Calu3 (cell line): ENCODE measurements at regions not wholly inside any gene's neighbourhood (a gene's known extent, or its start where the extent isn't known, plus 50 kb on each side); places are given as distances from the start of the nearest gene placed in this dataset.

Experiments used
- BruUV-seq: library from RNA; stranded (reverse); fragments of 400-500 nt; replicated peaks from 2 replicates; lab custom pipeline; 2021; lab: Mats Ljungman, UMichigan
- CTCF ChIA-PET: fragments of 300-600 bp; sonication (Branson Sonifier 250); formaldehyde crosslinking; loops from one replicate; lab custom pipeline; 2022; ENCODE audit warnings: antibody characterized with exemption; lab: Charles Lee
- DNase-seq: peaks from one replicate; pipeline ENCODE4 v3.0.0; 2022
- H3K27ac Mint-ChIP-seq: one replicate; pipeline ENCODE4 v1.8.0; 2022; ENCODE audit warnings: mixed read lengths; ENCODE audit not compliant: unreplicated experiment
- H3K27me3 Mint-ChIP-seq: one replicate; pipeline ENCODE4 v1.8.0; 2022; ENCODE audit warnings: mixed read lengths; ENCODE audit not compliant: unreplicated experiment
- H3K36me3 Mint-ChIP-seq: one replicate; pipeline ENCODE4 v1.8.0; 2022; ENCODE audit warnings: mild to moderate bottlenecking, moderate library complexity, mixed read lengths; ENCODE audit not compliant: insufficient read depth, unreplicated experiment
- H3K4me1 Mint-ChIP-seq: one replicate; pipeline ENCODE4 v1.8.0; 2022; ENCODE audit warnings: mild to moderate bottlenecking, low read depth, mixed read lengths; ENCODE audit not compliant: unreplicated experiment
- H3K4me3 Mint-ChIP-seq: one replicate; pipeline ENCODE4 v1.8.0; 2022; ENCODE audit warnings: mild to moderate bottlenecking, low read depth, moderate library complexity, mixed read lengths; ENCODE audit not compliant: unreplicated experiment
- H3K9me3 Mint-ChIP-seq: one replicate; pipeline ENCODE4 v1.8.0; 2022; ENCODE audit warnings: low read depth, mixed read lengths; ENCODE audit not compliant: unreplicated experiment
- intact Hi-C: fragments of 100-400 bp; cut with micrococcal nuclease; formaldehyde crosslinking; loops from one replicate; pipeline ENCODE4 v1.10.0; 2022; ENCODE audit not compliant: unreplicated experiment
- TF ChIP-seq, protein P1 (sequence below): fragments of 200-600 bp; IDR thresholded peaks from one replicate; pipeline ENCODE4 v1.8.0; 2022; ENCODE audit warnings: antibody characterized with exemption; ENCODE audit not compliant: unreplicated experiment

DNA sequence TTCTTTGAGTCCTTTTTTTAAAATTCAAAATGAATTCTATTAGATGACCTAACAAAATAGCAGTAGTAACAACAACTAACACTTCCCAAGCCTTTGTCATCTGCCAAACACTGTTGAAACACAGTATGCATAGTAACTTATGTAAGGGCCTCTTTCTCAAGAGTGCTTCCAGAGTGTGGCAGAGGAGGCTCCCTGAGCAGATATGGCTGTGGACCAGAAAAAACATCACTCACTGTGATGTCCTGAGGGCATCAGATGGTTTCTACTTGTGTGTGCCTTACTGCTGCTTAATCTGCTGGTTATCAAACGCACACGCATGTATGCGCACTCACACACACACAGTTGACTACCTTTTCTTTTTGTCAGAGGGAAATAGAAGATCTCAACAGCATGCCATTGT lies 110.8 kb downstream of the DLEU7 start:
- no peaks in the 10 kb centered on the region for H3K9me3 Mint-ChIP-seq
- BruUV-seq, result no TSS peak
- no peak overlapping the region for H3K27ac Mint-ChIP-seq

DNA sequence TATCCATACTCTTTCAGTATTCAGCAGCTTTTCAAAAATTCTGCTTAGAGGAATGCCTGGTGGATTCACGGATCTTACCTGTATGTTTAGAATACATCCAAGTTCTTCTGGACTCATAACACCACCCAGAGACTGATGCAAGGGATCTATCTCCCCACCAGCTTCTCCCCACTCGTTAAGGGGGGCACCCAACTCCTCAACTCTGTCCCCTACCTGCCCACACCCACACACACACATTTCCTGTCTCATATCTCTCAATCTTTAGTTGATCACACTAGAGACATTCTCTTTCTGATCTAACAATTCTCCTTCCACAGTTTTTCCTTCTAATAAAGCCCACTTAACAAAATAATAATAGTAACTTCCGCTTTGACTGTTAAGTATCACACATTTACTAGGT lies 110.1 kb downstream of the DLEU7 start:
- no peaks in the 10 kb centered on the region for H3K4me1 Mint-ChIP-seq
- H3K4me3 Mint-ChIP-seq, result no peak overlapping the region
- TF ChIP-seq, protein P1, sequence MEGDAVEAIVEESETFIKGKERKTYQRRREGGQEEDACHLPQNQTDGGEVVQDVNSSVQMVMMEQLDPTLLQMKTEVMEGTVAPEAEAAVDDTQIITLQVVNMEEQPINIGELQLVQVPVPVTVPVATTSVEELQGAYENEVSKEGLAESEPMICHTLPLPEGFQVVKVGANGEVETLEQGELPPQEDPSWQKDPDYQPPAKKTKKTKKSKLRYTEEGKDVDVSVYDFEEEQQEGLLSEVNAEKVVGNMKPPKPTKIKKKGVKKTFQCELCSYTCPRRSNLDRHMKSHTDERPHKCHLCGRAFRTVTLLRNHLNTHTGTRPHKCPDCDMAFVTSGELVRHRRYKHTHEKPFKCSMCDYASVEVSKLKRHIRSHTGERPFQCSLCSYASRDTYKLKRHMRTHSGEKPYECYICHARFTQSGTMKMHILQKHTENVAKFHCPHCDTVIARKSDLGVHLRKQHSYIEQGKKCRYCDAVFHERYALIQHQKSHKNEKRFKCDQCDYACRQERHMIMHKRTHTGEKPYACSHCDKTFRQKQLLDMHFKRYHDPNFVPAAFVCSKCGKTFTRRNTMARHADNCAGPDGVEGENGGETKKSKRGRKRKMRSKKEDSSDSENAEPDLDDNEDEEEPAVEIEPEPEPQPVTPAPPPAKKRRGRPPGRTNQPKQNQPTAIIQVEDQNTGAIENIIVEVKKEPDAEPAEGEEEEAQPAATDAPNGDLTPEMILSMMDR, result no peak
- no TSS peak for BruUV-seq
- no peaks in the 10 kb centered on the region for H3K9me3 Mint-ChIP-seq
- CTCF ChIA-PET, result no interaction called here
- H3K36me3 Mint-ChIP-seq, result no peaks in the 10 kb centered on the region
- intact Hi-C loops, result no loop called here
- H3K27ac Mint-ChIP-seq, result no peak overlapping the region
- H3K27me3 Mint-ChIP-seq, result peaks cover 11% of the 10 kb centered on the region
- no peak for DNase-seq

More for the DNA sequence above, 110.8 kb downstream of the DLEU7 start:
- TF ChIP-seq, protein P1, result no peak
- H3K4me3 Mint-ChIP-seq, result no peak overlapping the region
- DNase-seq, result no peak
- peaks cover 11% of the 10 kb centered on the region for H3K27me3 Mint-ChIP-seq
- no peaks in the 10 kb centered on the region for H3K4me1 Mint-ChIP-seq
- intact Hi-C loops, result no loop called here
- CTCF ChIA-PET, result no interaction called here
- H3K36me3 Mint-ChIP-seq, result no peaks in the 10 kb centered on the region

DNA sequence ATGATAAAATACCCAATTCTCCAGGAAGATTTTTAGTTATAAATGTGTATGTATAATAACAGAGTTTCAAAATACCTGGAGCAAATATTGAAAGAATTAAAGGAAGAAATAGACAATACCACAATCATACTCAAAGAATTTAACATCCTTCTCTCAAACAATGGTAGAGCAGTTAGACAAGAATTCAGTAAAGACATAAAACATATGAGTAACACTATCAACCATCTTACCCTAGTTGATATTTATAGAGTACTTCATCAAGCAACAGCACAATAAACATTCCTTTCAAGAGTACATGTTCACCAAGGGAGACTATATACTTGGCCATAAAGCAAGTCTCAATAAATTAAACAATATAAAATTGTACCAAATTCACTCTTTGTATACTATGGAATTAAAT lies 108.4 kb downstream of the DLEU7 start:
- no peak for DNase-seq
- no TSS peak for BruUV-seq
- TF ChIP-seq, protein P1, result no peak
- Mint-ChIP-seq H3K4me1 (no peaks in the 10 kb centered on the region), H3K9me3 (no peaks in the 10 kb centered on the region), H3K36me3 (no peaks in the 10 kb centered on the region), H3K27me3 (peaks cover 11% of the 10 kb centered on the region), H3K4me3 (no peak overlapping the region), H3K27ac (no peak overlapping the region)
- intact Hi-C loops, result no loop called here
- CTCF ChIA-PET, result no interaction called here

DNA sequence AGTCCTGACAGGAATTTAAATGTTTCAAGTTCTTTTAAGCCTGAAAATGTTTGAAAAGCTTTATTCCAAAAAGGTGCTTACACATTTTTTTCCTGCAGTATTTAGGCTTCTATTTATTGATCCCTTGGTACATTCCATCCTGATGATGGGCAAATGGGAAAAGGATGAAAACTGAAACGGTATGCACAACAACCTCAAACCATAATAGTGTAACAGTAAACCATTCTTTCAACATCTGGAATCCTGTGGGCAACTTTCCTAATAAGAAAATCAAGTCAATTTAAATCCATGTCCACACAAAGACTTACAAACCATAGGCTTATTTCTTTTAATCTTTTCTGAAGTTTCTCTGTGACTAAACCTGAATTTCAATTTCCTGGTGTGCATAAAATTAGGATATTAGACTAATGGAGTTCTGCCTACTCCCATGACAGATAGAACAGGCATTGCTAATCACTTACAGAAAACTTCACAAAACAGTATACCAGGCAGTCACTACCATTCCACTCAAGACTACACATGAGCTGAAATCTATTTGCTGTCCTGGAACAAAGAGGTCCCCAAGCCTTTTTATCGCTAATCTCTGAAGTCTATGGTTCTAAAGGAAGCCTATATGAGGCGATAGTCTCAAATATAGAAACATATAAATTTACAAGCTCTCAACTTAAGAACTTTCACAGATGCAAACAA lies 103.3 kb downstream of the DLEU7 start:
- Mint-ChIP-seq H3K27me3 (no peaks in the 10 kb centered on the region), H3K4me1 (no peaks in the 10 kb centered on the region), H3K36me3 (no peaks in the 10 kb centered on the region), H3K4me3 (no peak overlapping the region), H3K27ac (no peak overlapping the region), H3K9me3 (no peaks in the 10 kb centered on the region)
- DNase-seq, result no peak
- BruUV-seq, result no TSS peak
- intact Hi-C loops, result no loop called here
- TF ChIP-seq, protein P1, result no peak
- CTCF ChIA-PET, result no interaction called here
